HCT116 (cell line): ENCODE measurements at regions not wholly inside any gene's neighbourhood (a gene's known extent, or its start where the extent isn't known, plus 50 kb on each side); places are given as distances from the start of the nearest gene placed in this dataset.

ENCODE experiments used
- ATAC-seq: fragments of 200-7000 bp; cut with Tn5 transposase; 2 replicates; pipeline ENCODE4 v1.9.1; 2020; ENCODE audit warnings: mild to moderate bottlenecking, moderate library complexity
- BruUV-seq: library from RNA; stranded (reverse); fragments of 400-500 nt; replicated peaks from 2 replicates; lab custom pipeline; 2021; lab: Mats Ljungman, UMichigan
- CTCF ChIA-PET: fragments of 300-600 bp; sonication (Branson Sonifier 250); formaldehyde crosslinking; loops from one replicate; lab custom pipeline; 2021; ENCODE audit warnings: antibody characterized with exemption; lab: Charles Lee
- POLR2A ChIA-PET: fragments of 300-600, 350-600 bp; sonication (Branson Sonifier 250); formaldehyde crosslinking; loops from one replicate; lab custom pipeline; 2021; ENCODE audit warnings: antibody characterized with exemption; lab: Charles Lee
- RAD21 ChIA-PET, 2 experiments: fragments of 300-600 bp; sonication (Branson Sonifier 250); formaldehyde crosslinking; loops; one replicate each; lab custom pipeline; 2023; ENCODE audit warnings: low total read pairs in 2 of 2; ENCODE audit not compliant: uncharacterized antibody in 2 of 2, unreplicated experiment in 2 of 2, low non-redundant PET in 1 of 2; lab: Charles Lee
- DNase-seq: peaks from one replicate; pipeline ENCODE4 v3.0.0-alpha.2; 2010; ENCODE audit warnings: low read depth, low spot score
- H2AFZ ChIP-seq: fragments of 200-600 bp; shearing (Covaris generic), sonication (generic); 2 replicates; pipeline ENCODE4 v1.6.1; 2017; ENCODE audit warnings: low read depth, mixed run types, mixed read lengths, antibody characterized with exemption, low read length; ENCODE audit not compliant: poor library complexity, severe bottlenecking
- H3K27ac ChIP-seq: 2 replicates; pipeline ENCODE4 v1.5.1; 2012; ENCODE audit warnings: low read depth, low read length
- H3K27me3 ChIP-seq: fragments of 200-600 bp; sonication (generic); 2 replicates; pipeline ENCODE4 v1.6.1; 2016; ENCODE audit warnings: mixed run types, low read length, mixed read lengths; ENCODE audit not compliant: insufficient read depth
- H3K36me3 ChIP-seq, 2 experiments: fragments of 200-500 bp in 1 of 2; fragments of 200-600 bp in 1 of 2; sonication (Bioruptor generic) in 1 of 2; sonication (generic) in 1 of 2; 2 replicates each; pipeline versions ENCODE4 v1.5.1 to v1.6.1; 2014 to 2016; ENCODE audit warnings: low read length in 2 of 2, inconsistent platforms in 1 of 2, mixed read lengths in 1 of 2, mixed run types in 1 of 2; ENCODE audit not compliant: insufficient read depth in 2 of 2, control insufficient read depth in 1 of 2
- H3K4me1 ChIP-seq, 2 experiments: fragments of 200-600 bp in 1 of 2; sonication (generic) in 1 of 2; 2 replicates each; pipeline versions ENCODE4 v1.5.1 to v1.6.1; 2012 to 2017; ENCODE audit warnings: low read length in 2 of 2, inconsistent platforms in 1 of 2, mild to moderate bottlenecking in 1 of 2, mixed read lengths in 1 of 2, mixed run types in 1 of 2, moderate library complexity in 1 of 2; ENCODE audit not compliant: insufficient read depth in 2 of 2, control insufficient read depth in 1 of 2
- H3K4me2 ChIP-seq: fragments of 200-600 bp; sonication (generic); 2 replicates; pipeline ENCODE4 v1.6.1; 2017; ENCODE audit warnings: mixed run types, low read length, mixed read lengths
- H3K4me3 ChIP-seq, 2 experiments: fragments of 200-600 bp in 1 of 2; sonication (generic) in 1 of 2; replicated peaks in 1 of 2; 2 replicates each; pipeline ENCODE4 v1.5.1; 2011 to 2016; ENCODE audit warnings: low read length in 2 of 2, control low read depth in 1 of 2, low read depth in 1 of 2, mild to moderate bottlenecking in 1 of 2, mixed read lengths in 1 of 2, mixed run types in 1 of 2
- H3K79me2 ChIP-seq: fragments of 200-600 bp; sonication (generic); 2 replicates; pipeline ENCODE4 v1.6.1; 2017; ENCODE audit warnings: mild to moderate bottlenecking, mixed run types, low read length, moderate library complexity, mixed read lengths; ENCODE audit not compliant: insufficient read depth
- H3K9ac ChIP-seq: fragments of 200-600 bp; sonication (generic); 2 replicates; pipeline ENCODE4 v1.6.1; 2016; ENCODE audit warnings: low read length, mixed read lengths
- H3K9me2 ChIP-seq: fragments of 200-600 bp; sonication (generic), shearing (Covaris generic); 2 replicates; pipeline ENCODE4 v1.6.1; 2017; ENCODE audit warnings: mixed run types, mild to moderate bottlenecking, moderate library complexity; ENCODE audit not compliant: insufficient read depth
- H3K9me3 ChIP-seq, 2 experiments: fragments of 200-500 bp in 1 of 2; fragments of 200-600 bp in 1 of 2; sonication (Bioruptor generic) in 1 of 2; sonication (generic) in 1 of 2; 2 replicates each; pipeline ENCODE4 v1.6.1; 2014 to 2017; ENCODE audit warnings: low read length in 2 of 2, mixed read lengths in 2 of 2, inconsistent platforms in 1 of 2, low read depth in 1 of 2, mild to moderate bottlenecking in 1 of 2, mixed run types in 1 of 2, moderate library complexity in 1 of 2; ENCODE audit not compliant: control insufficient read depth in 1 of 2, insufficient read depth in 1 of 2
- H4K20me1 ChIP-seq: fragments of 200-600 bp; sonication (generic), shearing (Covaris generic); 2 replicates; pipeline ENCODE4 v1.6.1; 2017; ENCODE audit warnings: mixed run types, mild to moderate bottlenecking, moderate library complexity; ENCODE audit not compliant: insufficient read depth
- ATF3 ChIP-seq: IDR thresholded peaks from 2 replicates; pipeline ENCODE4 v1.6.1; 2012
- CBX3 ChIP-seq: IDR thresholded peaks from 2 replicates; pipeline ENCODE4 v1.6.1; 2012; ENCODE audit warnings: low read depth
- CEBPB ChIP-seq: IDR thresholded peaks from 2 replicates; pipeline ENCODE4 v1.6.1; 2012; ENCODE audit warnings: low read depth
- CTCF ChIP-seq, 3 experiments: fragments of 200-600 bp in 1 of 3; sonication (generic) in 1 of 3; IDR thresholded peaks in 2 of 3; conservative IDR thresholded peaks in 1 of 3; 2 replicates each; pipeline ENCODE4 v1.5.1; 2012 to 2017; ENCODE audit warnings: low read depth in 2 of 3, low read length in 2 of 3, antibody characterized with exemption in 1 of 3, borderline replicate concordance in 1 of 3, control low read depth in 1 of 3, mild to moderate bottlenecking in 1 of 3, mixed read lengths in 1 of 3, mixed run types in 1 of 3, moderate library complexity in 1 of 3; ENCODE audit not compliant: insufficient read depth in 1 of 3
- EGR1 ChIP-seq: IDR thresholded peaks from 2 replicates; pipeline ENCODE4 v1.6.1; 2012; ENCODE audit warnings: low read depth
- EZH2 ChIP-seq: fragments of 200-600 bp; sonication (generic); IDR thresholded peaks from 2 replicates; pipeline ENCODE4 v1.6.1; 2017; ENCODE audit warnings: antibody characterized with exemption, mixed run types
- EZH2phosphoT487 ChIP-seq: fragments of 200-600 bp; IDR thresholded peaks from 2 replicates; pipeline ENCODE4 v1.6.1; 2018; ENCODE audit warnings: antibody characterized with exemption, borderline replicate concordance
- JUND ChIP-seq: IDR thresholded peaks from 2 replicates; pipeline ENCODE4 v1.6.1; 2012
- POLR2A ChIP-seq: IDR thresholded peaks from 2 replicates; pipeline ENCODE4 v1.7.0; 2011; ENCODE audit warnings: borderline replicate concordance; ENCODE audit not compliant: insufficient read depth, insufficient read length; ENCODE audit errors: extremely low read depth
- POLR2AphosphoS5 ChIP-seq: IDR thresholded peaks from 2 replicates; pipeline ENCODE4 v1.6.1; 2011; ENCODE audit warnings: mild to moderate bottlenecking, low read depth, low read length, moderate library complexity
- RAD21 ChIP-seq: IDR thresholded peaks from 2 replicates; pipeline ENCODE4 v1.6.1; 2012; ENCODE audit warnings: low read depth, mild to moderate bottlenecking
- REST ChIP-seq: IDR thresholded peaks from 2 replicates; pipeline ENCODE4 v1.6.1; 2012; ENCODE audit warnings: low read depth
- SIN3A ChIP-seq: IDR thresholded peaks from 2 replicates; pipeline ENCODE4 v1.6.1; 2012; ENCODE audit warnings: low read depth
- SP1 ChIP-seq: IDR thresholded peaks from 2 replicates; pipeline ENCODE4 v1.6.1; 2012; ENCODE audit warnings: low read depth
- SRF ChIP-seq: IDR thresholded peaks from 2 replicates; pipeline ENCODE4 v1.6.1; 2012; ENCODE audit warnings: low read depth
- YY1 ChIP-seq: IDR thresholded peaks from 2 replicates; pipeline ENCODE4 v1.6.1; 2011; ENCODE audit warnings: low read length, low read depth, moderate library complexity, mild to moderate bottlenecking; ENCODE audit not compliant: insufficient replicate concordance; ENCODE audit errors: extremely low read depth
- ZFX ChIP-seq: fragments of 450-650 bp; IDR thresholded peaks from 2 replicates; pipeline ENCODE4 v1.6.1; 2017
- ZNF274 ChIP-seq: fragments of 200-500 bp; sonication (Bioruptor generic); IDR thresholded peaks from 2 replicates; pipeline ENCODE4 v1.6.1; 2014; ENCODE audit warnings: mild to moderate bottlenecking, low read depth, low read length, inconsistent platforms
- intact Hi-C: fragments of 100-400 bp; cut with micrococcal nuclease; formaldehyde crosslinking; loops from 2 replicates; pipeline ENCODE4 v1.10.0; 2022

- ATAC-seq (no peak), DNase-seq (no peak)
- ChIA-PET POLR2A (no interaction called here), RAD21 (no interaction called here), CTCF (no interaction called here)
- no peak overlapping the region for H3K4me3 ChIP-seq
- no peaks in the 10 kb centered on the region for H4K20me1 ChIP-seq
- H3K9ac ChIP-seq: no peak overlapping the region
- H3K27me3 ChIP-seq: no peaks in the 10 kb centered on the region
- intact Hi-C loops: no loop called here
- no peaks in the 10 kb centered on the region for H3K9me3 ChIP-seq
- H3K4me1 ChIP-seq: no peaks in the 10 kb centered on the region
- TF ChIP-seq CBX3 (no peak), YY1 (no peak), REST (no peak), EZH2 (no peak), ZFX (no peak), RAD21 (no peak), ATF3 (no peak), POLR2AphosphoS5 (no peak), SIN3A (no peak), EGR1 (no peak), CEBPB (no peak), EZH2phosphoT487 (no peak), JUND (no peak), POLR2A (no peak), CTCF (IDR thresholded peaks at IDR 0.05 in 2 of 3, conservative IDR thresholded peaks at IDR 0.05 in 1 of 3; ENCODE audit: borderline replicate concordance in 1 of 3, insufficient read depth in 1 of 3, low read depth in 2 of 3, low read length in 2 of 3) (no peak), ZNF274 (no peak), SRF (no peak), SP1 (no peak)
- no peaks in the 10 kb centered on the region for H3K9me2 ChIP-seq
- no peak overlapping the region for H3K27ac ChIP-seq
- no peak overlapping the region for H2AFZ ChIP-seq
- BruUV-seq: no TSS peak
- no peak overlapping the region for H3K4me2 ChIP-seq
- no peaks in the 10 kb centered on the region for H3K36me3 ChIP-seq
- H3K79me2 ChIP-seq: no peaks in the 10 kb centered on the region
These were observed 146.8 kb upstream of the GAP43 start for GRCh38 chr3:115476472-115476871.
